GM21423 (cell line): ENCODE measurements at regions not wholly inside any gene's neighbourhood (a gene's known extent, or its start where the extent isn't known, plus 50 kb on each side); places are given as distances from the start of the nearest gene placed in this dataset.

ENCODE experiments used
- ATAC-seq: cut with Tn5 transposase; IDR thresholded peaks from one replicate; pipeline ENCODE4 v1.9.1; 2021; ENCODE audit warnings: mild to moderate bottlenecking, moderate library complexity; ENCODE audit not compliant: unreplicated experiment

GRCh38 chr12:70151993-70152392, 91.2 kb upstream of the CNOT2 start:
- ATAC-seq: no peak

- ATAC-seq: no peak
These were observed 89.1 kb upstream of the CNOT2 start for GRCh38 chr12:70154087-70154638.

GRCh38 chr12:70154960-70155589, 88.2 kb upstream of the CNOT2 start:
- no peak for ATAC-seq

- no peak for ATAC-seq
These were observed 86.1 kb upstream of the CNOT2 start for GRCh38 chr12:70157099-70157498.

- no peak for ATAC-seq
These were observed 77.8 kb upstream of the CNOT2 start for GRCh38 chr12:70165450-70165849.

- no peak for ATAC-seq
These were observed 66.9 kb upstream of the CNOT2 start for GRCh38 chr12:70176290-70176689.

- no peak for ATAC-seq
These were observed 65.6 kb upstream of the CNOT2 start for GRCh38 chr12:70177631-70178030.

- ATAC-seq: no peak
These were observed 65.2 kb upstream of the CNOT2 start for GRCh38 chr12:70178038-70178437.

GRCh38 chr12:70180130-70180529, 63.1 kb upstream of the CNOT2 start:
- ATAC-seq: no peak

- ATAC-seq: no peak
These were observed 57.9 kb upstream of the CNOT2 start for GRCh38 chr12:70185301-70185700.

GRCh38 chr12:70186436-70186835, 56.8 kb upstream of the CNOT2 start:
- ATAC-seq: no peak

- no peak for ATAC-seq
These were observed 52.8 kb upstream of the CNOT2 start for GRCh38 chr12:70190262-70191010.
